Cardiac muscle cell (in vitro differentiated cells and primary cell): ENCODE measurements at regions not wholly inside any gene's neighbourhood (a gene's known extent, or its start where the extent isn't known, plus 50 kb on each side); places are given as distances from the start of the nearest gene placed in this dataset.

ENCODE experiments used
- DNase-seq, 2 donors: peaks; one replicate each; pipeline versions ENCODE4 v3.0.0 to v3.0.0-alpha.2; 2010 to 2017; ENCODE audit warnings: low read depth in 1 of 2, low spot score in 1 of 2
- H3K27ac ChIP-seq: fragments of 200-600 bp; sonication (generic); 2 replicates; pipeline ENCODE4 v1.5.1; 2016
- H3K27me3 ChIP-seq: fragments of 200-600 bp; sonication (generic); 2 replicates; pipeline ENCODE4 v1.6.0; 2016; ENCODE audit warnings: control low read depth
- H3K36me3 ChIP-seq: fragments of 200-600 bp; sonication (generic); 2 replicates; pipeline ENCODE4 v1.5.1; 2016; ENCODE audit warnings: control low read depth
- H3K4me1 ChIP-seq: fragments of 200-600 bp; sonication (generic); 2 replicates; pipeline ENCODE4 v1.8.1; 2017; ENCODE audit warnings: low read depth, mild to moderate bottlenecking, mixed run types
- H3K4me3 ChIP-seq: fragments of 200-600 bp; sonication (generic); 2 replicates; pipeline ENCODE4 v1.5.1; 2016; ENCODE audit warnings: mild to moderate bottlenecking
- H3K9me3 ChIP-seq: fragments of 200-600 bp; sonication (generic); 2 replicates; pipeline ENCODE4 v1.5.1; 2017; ENCODE audit warnings: low read depth, mild to moderate bottlenecking, control low read depth
- CTCF ChIP-seq: IDR thresholded peaks from 2 replicates; pipeline ENCODE4 v1.5.1; 2012; ENCODE audit warnings: low read depth, mild to moderate bottlenecking, low read length

- DNase-seq = peak in 1 of 2 donors; percentile 23
- H3K27me3 ChIP-seq = no peaks in the 10 kb centered on the region
- no peaks in the 10 kb centered on the region for H3K9me3 ChIP-seq
- H3K4me1 ChIP-seq = peaks cover 5% of the 10 kb centered on the region
- H3K27ac ChIP-seq = peak overlapping the region; percentile 5
- TF ChIP-seq CTCF = no peak
- no peak overlapping the region for H3K4me3 ChIP-seq
- no peaks in the 10 kb centered on the region for H3K36me3 ChIP-seq
Measured at GRCh38 chr2:160719116-160719515, 225.5 kb upstream of the RBMS1 start.

GRCh38 chr2:160720098-160720497 is 226.5 kb upstream of the RBMS1 start:
- TF ChIP-seq CTCF = no peak
- Histone ChIP-seq H3K27ac (no peak overlapping the region), H3K4me1 (no peaks in the 10 kb centered on the region), H3K27me3 (no peaks in the 10 kb centered on the region), H3K36me3 (no peaks in the 10 kb centered on the region), H3K4me3 (no peak overlapping the region), H3K9me3 (no peaks in the 10 kb centered on the region)
- no peak for DNase-seq

GRCh38 chr2:160721089-160722040 is 227.8 kb upstream of the RBMS1 start:
- Histone ChIP-seq H3K36me3 (no peaks in the 10 kb centered on the region), H3K4me3 (no peak overlapping the region), H3K27me3 (no peaks in the 10 kb centered on the region), H3K9me3 (no peaks in the 10 kb centered on the region), H3K27ac (no peak overlapping the region), H3K4me1 (no peaks in the 10 kb centered on the region)
- TF ChIP-seq CTCF = no peak
- DNase-seq = no peak

- no peaks in the 10 kb centered on the region for H3K36me3 ChIP-seq
- H3K4me3 ChIP-seq = no peak overlapping the region
- no peaks in the 10 kb centered on the region for H3K27me3 ChIP-seq
- no peak for TF ChIP-seq CTCF
- H3K9me3 ChIP-seq = no peaks in the 10 kb centered on the region
- DNase-seq = no peak
- H3K4me1 ChIP-seq = no peaks in the 10 kb centered on the region
- no peak overlapping the region for H3K27ac ChIP-seq
Measured at GRCh38 chr2:160726046-160726445, 232.4 kb upstream of the RBMS1 start.

GRCh38 chr2:160730296-160730995 is 236.8 kb upstream of the RBMS1 start:
- Histone ChIP-seq H3K36me3 (no peaks in the 10 kb centered on the region), H3K27me3 (no peaks in the 10 kb centered on the region), H3K4me1 (peaks cover 3% of the 10 kb centered on the region), H3K27ac (no peak overlapping the region), H3K4me3 (no peak overlapping the region), H3K9me3 (no peaks in the 10 kb centered on the region)
- TF ChIP-seq CTCF = no peak
- no peak for DNase-seq
